ENCODE measurements at regions not wholly inside any gene's neighbourhood (a gene's known extent, or its start where the extent isn't known, plus 50 kb on each side); places are given as distances from the start of the nearest gene placed in this dataset.

- TF ChIP-seq EZH2 (IDR thresholded peaks at IDR 0.05; ENCODE audit: borderline replicate concordance, low read depth, low read length, severe bottlenecking) (no peak), CTCF (IDR thresholded peaks at IDR 0.05; ENCODE audit: borderline replicate concordance, extremely low read depth, low read length, poor library complexity, severe bottlenecking) (no peak)
Measured at GRCh38 chr2:59586176-59586575, 967.3 kb downstream of the BCL11A start.
